ENCODE measurements at regions not wholly inside any gene's neighbourhood (a gene's known extent, or its start where the extent isn't known, plus 50 kb on each side); places are given as distances from the start of the nearest gene placed in this dataset.
A peak's percentile ranks its signal among the peaks of the same experiment; 100 is the strongest.

GRCh38 chr12:42789808-42790760 is 200.5 kb upstream of the PRICKLE1 start:
- DNase-seq = no peak

GRCh38 chr12:42786400-42787148 is 197.0 kb upstream of the PRICKLE1 start:
- no peak for DNase-seq

GRCh38 chr12:42785944-42786343 is 196.4 kb upstream of the PRICKLE1 start:
- no peak for DNase-seq

GRCh38 chr12:42780671-42781070 is 191.1 kb upstream of the PRICKLE1 start:
- peak; percentile 22 for DNase-seq

GRCh38 chr12:42779186-42779859 is 189.8 kb upstream of the PRICKLE1 start:
- DNase-seq = no peak

- no peak for DNase-seq
Observed at GRCh38 chr12:42776396-42776795, 186.8 kb upstream of the PRICKLE1 start.

DNA sequence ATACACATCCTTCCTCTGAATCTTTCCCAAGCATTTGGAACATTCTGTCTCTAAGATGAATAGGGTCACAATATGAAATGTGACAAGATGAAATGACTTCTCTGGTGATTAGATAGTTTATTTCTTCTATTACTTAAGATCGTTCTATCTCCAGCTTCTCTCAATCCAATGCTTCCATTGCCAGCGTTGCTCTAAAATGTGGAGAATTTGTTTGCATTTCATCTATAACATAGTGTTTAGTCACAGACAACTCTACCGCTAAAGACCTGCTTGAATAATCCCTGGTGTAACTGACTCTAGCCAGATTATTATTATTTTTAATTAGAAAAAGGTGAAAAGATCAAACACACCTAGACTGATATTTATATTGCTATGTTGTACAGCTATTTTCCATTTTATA is 184.7 kb upstream of the PRICKLE1 start:
- DNase-seq = no peak

GRCh38 chr12:42770261-42770660 is 180.7 kb upstream of the PRICKLE1 start:
- no peak for DNase-seq

DNA sequence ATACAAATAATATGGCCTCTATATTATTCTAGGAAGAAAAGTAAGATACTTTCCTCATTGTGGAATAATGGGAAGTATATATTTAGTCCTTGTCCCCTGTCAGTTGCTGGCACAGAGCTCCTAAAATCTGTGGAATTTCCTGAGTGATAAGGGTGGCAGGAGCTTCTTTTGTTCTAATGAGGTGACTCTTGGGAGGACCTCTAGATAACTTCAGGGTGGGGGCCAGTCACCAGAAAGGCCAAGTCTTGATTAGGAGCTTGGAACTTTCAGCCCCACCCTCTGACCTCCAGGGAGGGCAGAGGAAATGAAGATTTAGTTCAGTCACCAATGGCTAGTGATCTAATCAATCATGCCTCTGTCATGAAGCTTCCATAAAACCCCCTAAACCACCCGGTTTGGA is 179.9 kb upstream of the PRICKLE1 start:
- DNase-seq = no peak

GRCh38 chr12:42767998-42768397 is 178.5 kb upstream of the PRICKLE1 start:
- no peak for DNase-seq

DNA sequence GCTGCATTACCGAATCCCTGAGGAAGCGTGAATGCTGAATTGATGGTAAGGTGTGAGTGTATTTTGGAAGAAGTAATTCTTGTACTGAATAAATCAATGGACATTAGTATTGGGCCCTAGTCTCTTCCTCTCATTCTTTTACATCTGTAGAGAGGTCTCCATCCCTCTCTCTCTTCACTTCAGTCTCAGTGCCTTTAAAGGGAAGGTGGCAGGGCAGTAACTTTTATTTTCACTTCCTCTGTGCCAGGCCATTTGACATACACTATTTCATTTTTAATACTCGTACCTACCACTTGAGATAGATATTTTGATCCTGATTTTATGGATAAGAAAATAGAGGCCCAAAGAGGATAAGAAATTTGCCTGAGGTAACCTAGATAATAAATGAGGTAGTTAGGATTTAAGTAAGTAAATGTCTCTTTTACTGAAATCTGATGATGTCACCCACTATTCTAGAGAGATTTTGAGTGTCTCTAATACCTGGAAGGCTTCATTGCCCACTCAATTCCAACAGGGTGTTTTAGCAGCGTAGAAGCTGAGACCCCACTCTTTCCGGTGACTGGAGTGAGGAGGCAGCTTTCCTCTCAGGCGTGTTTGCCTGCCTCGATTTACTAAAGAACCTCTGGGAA is 177.9 kb upstream of the PRICKLE1 start:
- no peak for DNase-seq

GRCh38 chr12:42766754-42767153 is 177.2 kb upstream of the PRICKLE1 start:
- no peak for DNase-seq

DNA sequence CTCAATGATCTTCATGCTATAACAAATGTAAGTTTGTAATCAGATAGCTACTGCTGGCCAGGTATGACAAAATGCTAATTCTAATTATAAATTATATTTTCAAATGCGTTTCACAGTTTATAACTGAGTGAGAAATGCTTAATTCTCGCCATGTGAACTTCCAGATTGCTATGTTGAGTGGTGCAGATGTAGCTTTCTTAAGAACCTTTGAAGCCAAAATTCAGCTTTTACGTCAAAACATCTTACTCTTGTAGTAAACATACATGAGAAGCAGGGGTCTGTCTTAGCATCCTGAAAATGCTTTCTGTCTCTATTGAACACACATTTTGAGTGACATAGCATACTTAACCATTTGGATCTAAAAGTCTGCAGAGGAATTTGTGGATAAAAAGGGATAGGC is 176.5 kb upstream of the PRICKLE1 start:
- no peak for DNase-seq

GRCh38 chr12:42763682-42764081 is 174.1 kb upstream of the PRICKLE1 start:
- DNase-seq = no peak

DNA sequence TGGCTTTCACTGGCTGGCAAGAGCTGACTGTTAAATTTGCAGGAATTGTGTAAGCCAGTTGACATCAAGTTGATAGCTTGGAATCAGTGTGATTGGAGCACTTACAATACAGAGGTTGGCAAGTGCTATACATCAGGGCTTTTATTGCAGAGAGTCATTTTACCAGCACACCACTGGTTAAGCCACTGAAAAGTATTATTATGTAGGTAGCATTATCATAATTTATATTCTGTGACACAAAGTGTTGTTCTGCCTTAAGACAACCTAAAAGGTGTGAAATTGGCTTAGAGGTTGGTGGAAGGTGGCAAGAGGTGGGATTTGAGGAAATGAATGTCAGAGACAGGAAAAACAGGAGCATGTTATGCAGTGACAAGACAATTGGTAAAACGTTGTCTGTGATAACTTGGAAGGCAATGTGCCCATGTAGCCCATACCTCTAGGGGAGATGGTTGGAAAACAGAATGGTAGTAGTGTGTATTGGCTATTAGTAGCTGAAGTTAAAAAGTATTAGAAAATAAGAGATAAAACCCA is 172.9 kb upstream of the PRICKLE1 start:
- DNase-seq = no peak

DNA sequence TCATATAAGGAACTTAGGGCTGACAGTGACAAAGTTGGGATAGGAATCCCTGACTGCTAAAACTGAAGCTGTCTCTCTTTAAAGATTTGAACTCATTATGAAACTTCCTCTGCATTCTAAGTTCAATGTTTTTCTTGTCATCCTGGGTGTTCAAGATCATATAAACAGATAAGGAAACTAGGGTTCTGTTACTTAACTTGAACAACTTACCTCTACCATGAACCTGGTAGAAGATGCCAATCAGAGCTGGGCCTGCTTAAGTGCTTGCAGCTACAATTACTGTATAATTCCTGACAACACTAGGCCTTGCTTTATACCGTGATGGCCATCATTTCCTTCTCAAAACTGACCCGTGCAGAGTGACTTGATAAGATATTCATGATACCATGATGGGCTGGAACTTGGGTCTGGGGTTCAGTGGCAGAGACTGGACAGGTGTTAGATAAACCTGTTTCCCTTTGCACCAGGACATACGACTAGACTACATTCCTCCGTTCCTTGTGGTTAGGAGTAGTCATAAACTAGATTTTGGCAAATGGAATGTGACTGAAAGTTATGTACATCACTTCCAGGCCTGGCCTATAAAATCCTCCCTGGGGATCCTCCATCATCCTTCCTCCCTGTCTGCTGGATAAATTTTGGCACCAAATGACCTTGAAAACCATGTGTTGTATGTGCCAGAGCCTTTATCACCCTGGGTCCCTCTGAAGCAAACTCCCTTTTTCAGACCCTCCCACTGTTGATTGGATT is 172.2 kb upstream of the PRICKLE1 start:
- DNase-seq = no peak

DNA sequence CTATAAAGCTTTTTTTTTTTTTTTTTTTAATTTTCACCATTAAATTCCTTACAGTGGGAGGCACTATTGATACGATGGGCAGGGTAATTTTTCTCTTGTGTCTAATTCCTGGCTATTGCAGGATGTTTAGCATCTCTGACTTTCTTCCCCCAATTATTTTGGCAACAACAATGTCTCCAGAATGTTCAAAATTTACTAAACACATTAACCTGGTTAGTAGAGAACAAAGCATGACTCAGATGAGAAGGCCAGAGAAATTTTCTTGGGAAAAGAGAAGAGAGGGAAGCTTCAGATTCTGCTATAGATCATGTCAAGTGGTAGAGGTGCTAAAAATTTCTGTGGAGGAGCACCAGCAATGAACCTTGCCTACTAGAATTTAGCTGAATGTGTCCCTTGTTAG is 171.5 kb upstream of the PRICKLE1 start:
- no peak for DNase-seq

DNA sequence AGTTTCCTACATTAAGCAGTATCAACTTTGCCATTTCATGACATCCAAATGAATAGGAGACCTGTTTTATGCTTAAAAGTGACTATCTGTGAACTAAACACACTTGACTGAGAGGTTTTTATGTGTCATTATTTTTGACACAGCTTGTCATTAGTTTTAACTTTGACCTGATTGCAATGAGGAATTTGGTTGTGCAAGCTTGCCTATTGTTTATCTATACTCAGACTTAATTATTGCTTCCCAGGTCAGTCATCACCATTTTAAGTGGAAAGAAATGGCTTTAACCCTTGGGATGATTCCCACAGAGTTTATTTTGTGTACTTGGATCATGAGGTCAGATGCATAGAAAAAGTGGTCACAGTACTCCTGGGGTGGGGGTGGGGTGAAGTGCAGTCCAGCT is 171.0 kb upstream of the PRICKLE1 start:
- DNase-seq = no peak

DNA sequence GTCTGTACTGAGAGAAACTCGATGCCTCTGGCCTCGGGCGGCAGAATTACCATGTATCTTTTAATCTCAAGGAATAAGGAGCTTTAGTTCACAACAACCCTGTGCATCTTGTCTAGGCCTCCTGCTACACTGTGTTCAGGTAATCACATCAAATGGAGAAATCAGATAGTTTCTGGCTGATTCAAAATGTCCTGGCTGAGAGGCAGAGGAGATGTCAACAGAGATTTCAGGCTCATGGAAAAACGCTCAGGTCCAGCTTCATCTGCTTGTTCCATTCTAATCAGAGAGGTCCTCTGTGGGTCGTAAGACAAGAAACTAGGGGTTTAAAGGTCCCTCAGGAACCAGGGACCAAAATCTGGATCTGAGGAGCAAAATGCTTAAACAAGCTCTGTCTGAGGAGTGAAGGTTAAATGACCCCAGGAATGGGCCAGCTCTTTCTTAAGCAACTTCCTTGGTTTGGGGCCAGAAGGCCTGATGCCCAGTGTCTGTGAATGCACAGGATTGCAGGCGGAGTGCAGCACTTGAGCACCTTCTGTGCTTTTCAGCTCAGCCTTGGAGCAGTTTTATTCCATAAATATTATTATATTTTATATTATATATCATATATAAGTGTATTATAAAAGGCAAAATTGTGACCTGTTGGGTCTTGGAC is 170.2 kb upstream of the PRICKLE1 start:
- DNase-seq = no peak

DNA sequence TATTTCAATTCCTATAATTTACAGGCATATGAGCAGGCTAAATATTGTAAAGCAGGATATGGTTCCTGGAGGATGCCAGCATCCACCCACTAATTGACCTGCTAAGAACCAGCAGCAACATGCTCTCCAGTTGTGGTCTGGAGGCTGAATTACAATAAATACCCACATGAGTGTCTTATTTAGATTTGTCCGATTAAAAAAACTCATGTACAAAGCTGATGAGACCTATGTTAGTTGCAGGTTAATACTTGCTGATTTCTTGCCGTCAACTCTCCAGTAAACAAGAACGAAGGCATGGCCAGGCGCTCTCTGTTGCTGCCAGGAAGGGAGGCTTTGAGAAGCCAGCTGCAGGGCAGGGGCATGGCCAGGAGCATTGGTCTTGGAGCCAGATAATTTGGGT is 169.3 kb upstream of the PRICKLE1 start:
- DNase-seq = no peak

DNA sequence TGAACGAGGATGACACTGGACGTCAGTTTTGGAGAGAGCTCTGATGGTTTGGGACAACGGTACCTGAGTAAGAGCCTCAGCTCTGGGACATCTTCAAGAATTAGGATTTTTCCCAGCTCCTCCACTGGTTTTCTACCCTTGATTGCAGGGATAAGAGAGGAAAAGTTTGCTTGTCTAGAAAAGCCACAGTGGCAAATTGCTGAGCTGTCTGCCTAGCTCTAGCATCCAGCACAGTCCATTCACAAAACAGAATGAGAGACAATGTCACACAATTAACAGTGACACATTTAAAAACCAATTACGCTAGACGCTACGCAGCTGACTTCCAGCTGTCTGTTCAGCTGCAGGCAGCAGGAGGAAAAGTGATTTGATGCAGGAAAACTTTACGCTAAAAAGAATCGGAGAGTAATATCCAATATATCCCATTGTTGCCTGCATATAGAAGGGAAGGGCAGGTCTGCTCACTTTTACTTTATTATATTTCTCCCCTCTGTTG is 168.1 kb upstream of the PRICKLE1 start:
- no peak for DNase-seq
